Naive thymus-derived CD4-positive, alpha-beta T cell (primary cell): ENCODE measurements at regions not wholly inside any gene's neighbourhood (a gene's known extent, or its start where the extent isn't known, plus 50 kb on each side); places are given as distances from the start of the nearest gene placed in this dataset.

Source experiments
- ATAC-seq: fragments of 150-1000 bp; cut with Tn5 transposase; 2 replicates; pipeline ENCODE4 v1.10.0; 2021; ENCODE audit warnings: mild to moderate bottlenecking, moderate library complexity
- CTCF ChIA-PET: fragments of 350-600 bp; sonication (Branson Sonifier 250); formaldehyde crosslinking; loops from one replicate; lab custom pipeline; 2021; ENCODE audit warnings: antibody characterized with exemption; lab: Charles Lee
- POLR2A ChIA-PET: fragments of 350-600 bp; sonication (Branson Sonifier 250); formaldehyde crosslinking; loops from one replicate; lab custom pipeline; 2021; ENCODE audit warnings: antibody characterized with exemption, inconsistent platforms; lab: Charles Lee
- DNase-seq, 9 donors: peaks; one replicate each; pipeline versions ENCODE4 v3.0.0 to v3.0.0-alpha.2; 2020 to 2022; ENCODE audit warnings: mixed read lengths in 1 of 9
- H3K27ac ChIP-seq: one replicate; pipeline ENCODE4 v1.7.0; 2013; ENCODE audit warnings: mild to moderate bottlenecking, low read depth, low read length, moderate library complexity
- H3K27me3 ChIP-seq, 2 donors: one replicate each; pipeline ENCODE4 v1.7.0; 2013; ENCODE audit warnings: low read length in 2 of 2, mild to moderate bottlenecking in 2 of 2, moderate library complexity in 2 of 2; ENCODE audit not compliant: control insufficient read depth in 2 of 2, insufficient read depth in 2 of 2
- H3K36me3 ChIP-seq, 3 experiments: 1 replicate in 2 of 3; 2 replicates in 1 of 3; pipeline ENCODE4 v1.7.0; 2013; ENCODE audit warnings: low read length in 3 of 3, mild to moderate bottlenecking in 3 of 3, moderate library complexity in 1 of 3; ENCODE audit not compliant: insufficient read depth in 3 of 3, control insufficient read depth in 2 of 3
- H3K4me1 ChIP-seq, 2 donors: one replicate each; pipeline ENCODE4 v1.7.0; 2013; ENCODE audit warnings: low read length in 2 of 2, mild to moderate bottlenecking in 2 of 2, moderate library complexity in 1 of 2; ENCODE audit not compliant: control insufficient read depth in 2 of 2, insufficient read depth in 2 of 2
- H3K4me3 ChIP-seq: 2 replicates; pipeline ENCODE4 v1.7.0; 2013; ENCODE audit warnings: mild to moderate bottlenecking, low read length
- H3K9me3 ChIP-seq, 3 experiments: 1 replicate in 2 of 3; 2 replicates in 1 of 3; pipeline ENCODE4 v1.7.0; 2013; ENCODE audit warnings: low read length in 3 of 3; ENCODE audit not compliant: control insufficient read depth in 2 of 3
- H3K27ac Mint-ChIP-seq, 9 donors: one replicate each; pipeline ENCODE4 v1.8.0; 2020 to 2022; ENCODE audit warnings: mixed read lengths in 9 of 9, mild to moderate bottlenecking in 8 of 9, moderate library complexity in 5 of 9, inconsistent platforms in 2 of 9
- H3K27me3 Mint-ChIP-seq, 5 donors: one replicate each; pipeline ENCODE4 v1.8.0; 2021 to 2022; ENCODE audit warnings: mixed read lengths in 5 of 5, mild to moderate bottlenecking in 1 of 5
- H3K36me3 Mint-ChIP-seq, 5 donors: one replicate each; pipeline ENCODE4 v1.8.0; 2020 to 2022; ENCODE audit warnings: mixed read lengths in 5 of 5, mild to moderate bottlenecking in 3 of 5, inconsistent platforms in 1 of 5
- H3K4me1 Mint-ChIP-seq, 7 donors: one replicate each; pipeline ENCODE4 v1.8.0; 2020 to 2022; ENCODE audit warnings: mixed read lengths in 7 of 7, mild to moderate bottlenecking in 3 of 7, inconsistent platforms in 1 of 7
- H3K4me3 Mint-ChIP-seq, 10 donors: one replicate each; pipeline ENCODE4 v1.8.0; 2020 to 2022; ENCODE audit warnings: mild to moderate bottlenecking in 10 of 10, mixed read lengths in 10 of 10, moderate library complexity in 6 of 10, inconsistent platforms in 2 of 10
- H3K9me3 Mint-ChIP-seq, 11 donors: one replicate each; pipeline ENCODE4 v1.8.0; 2020 to 2022; ENCODE audit warnings: mixed read lengths in 11 of 11, mild to moderate bottlenecking in 4 of 11, inconsistent platforms in 1 of 11, moderate library complexity in 1 of 11
- intact Hi-C, 2 donors: fragments of 100-400 bp; cut with micrococcal nuclease; formaldehyde crosslinking; loops; one replicate each; pipeline ENCODE4 v1.15.1; 2023

GRCh38 chr18:64311859-64312258 is 163.0 kb upstream of the LINC00305 start:
- intact Hi-C loops, result no loop called here

DNA sequence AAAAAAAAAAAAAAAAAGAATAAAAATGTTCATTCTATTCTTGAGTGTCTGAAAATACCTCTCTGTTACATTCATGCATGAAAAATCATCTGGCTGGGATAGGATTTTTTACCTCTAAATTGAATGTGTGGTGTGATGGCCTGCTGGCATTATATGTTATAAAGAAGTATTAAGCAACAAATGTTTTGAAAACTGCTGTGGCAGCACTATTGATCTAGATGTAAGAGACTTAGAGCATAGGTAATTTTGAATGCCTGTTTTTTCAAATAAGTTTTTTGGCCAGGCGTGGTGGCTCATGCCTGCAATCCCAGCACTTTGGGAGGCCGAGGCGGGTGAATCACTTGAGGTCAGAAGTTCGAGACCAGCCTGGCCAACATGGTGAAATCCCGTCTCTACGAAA is 147.0 kb upstream of the LINC00305 start:
- Mint-ChIP-seq H3K27ac (no peak overlapping the region), H3K27me3 (no peaks in the 10 kb centered on the region), H3K4me3 (no peak overlapping the region), H3K36me3 (no peaks in the 10 kb centered on the region), H3K9me3 (peaks cover 0 to 5% (median 0%) of the 10 kb centered on the region in 11 donors), H3K4me1 (no peaks in the 10 kb centered on the region)
- CTCF ChIA-PET, result no interaction called here
- intact Hi-C loops, result no loop called here
- no peak for ATAC-seq
- POLR2A ChIA-PET, result no interaction called here
- H3K36me3 ChIP-seq, result no peaks in the 10 kb centered on the region
- no peak for DNase-seq
- no peaks in the 10 kb centered on the region for H3K4me1 ChIP-seq
- no peak overlapping the region for H3K4me3 ChIP-seq
- H3K9me3 ChIP-seq, result no peaks in the 10 kb centered on the region
- no peaks in the 10 kb centered on the region for H3K27me3 ChIP-seq
- H3K27ac ChIP-seq, result no peak overlapping the region

More at GRCh38 chr18:64311859-64312258, 163.0 kb upstream of the LINC00305 start:
- Mint-ChIP-seq H3K4me3 (no peak overlapping the region), H3K27me3 (no peaks in the 10 kb centered on the region), H3K36me3 (no peaks in the 10 kb centered on the region), H3K4me1 (no peaks in the 10 kb centered on the region), H3K9me3 (peaks cover 0 to 16% (median 4%) of the 10 kb centered on the region in 11 donors), H3K27ac (no peak overlapping the region)
- no peak for DNase-seq
- Histone ChIP-seq H3K4me1 (no peaks in the 10 kb centered on the region), H3K9me3 (no peaks in the 10 kb centered on the region), H3K27ac (no peak overlapping the region), H3K4me3 (no peak overlapping the region), H3K36me3 (no peaks in the 10 kb centered on the region), H3K27me3 (no peaks in the 10 kb centered on the region)
- ChIA-PET POLR2A (no interaction called here), CTCF (no interaction called here)
- ATAC-seq, result no peak

DNA sequence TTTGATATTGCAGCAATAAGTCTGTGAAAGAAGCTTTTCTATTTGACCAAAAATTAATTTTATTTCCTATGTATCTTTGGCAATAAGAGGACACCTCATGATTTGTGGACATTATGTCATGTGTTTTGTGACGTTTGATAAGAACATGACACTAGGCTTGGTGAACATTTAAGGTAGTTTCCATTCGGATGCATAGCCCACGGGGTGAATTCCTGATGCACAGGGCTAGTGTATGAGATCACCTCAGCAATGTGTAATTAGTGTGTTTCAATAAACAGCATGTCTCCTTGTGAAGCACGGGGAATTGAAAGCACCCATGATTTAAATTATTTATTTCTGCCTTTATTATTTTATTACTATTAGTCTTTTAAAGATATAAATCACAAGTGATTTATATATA is 146.1 kb upstream of the LINC00305 start:
- no peak for ATAC-seq
- no peaks in the 10 kb centered on the region for H3K36me3 ChIP-seq
- no peaks in the 10 kb centered on the region for H3K27me3 ChIP-seq
- H3K9me3 ChIP-seq, result no peaks in the 10 kb centered on the region
- no peaks in the 10 kb centered on the region for H3K4me1 ChIP-seq
- no peak overlapping the region for H3K27ac ChIP-seq
- H3K4me1 Mint-ChIP-seq, result no peaks in the 10 kb centered on the region
- intact Hi-C loops, result no loop called here
- ChIA-PET CTCF (no interaction called here), POLR2A (no interaction called here)
- H3K9me3 Mint-ChIP-seq, result peaks cover 0 to 5% (median 0%) of the 10 kb centered on the region in 11 donors
- H3K36me3 Mint-ChIP-seq, result no peaks in the 10 kb centered on the region
- no peak overlapping the region for H3K27ac Mint-ChIP-seq
- no peak for DNase-seq
- no peak overlapping the region for H3K4me3 ChIP-seq
- H3K27me3 Mint-ChIP-seq, result no peaks in the 10 kb centered on the region
- H3K4me3 Mint-ChIP-seq, result no peak overlapping the region

- ChIA-PET CTCF (interaction anchor here (0.6 to 0.8 kb wide), 2 partner anchors 39 to 598 kb away, joined by 3 to 5 read pairs; no protein-coding TSS in a partner anchor), POLR2A (no interaction called here)
- DNase-seq (no peak), ATAC-seq (no peak)
- H3K27ac ChIP-seq, result no peak overlapping the region
- no peak overlapping the region for H3K4me3 ChIP-seq
- Mint-ChIP-seq H3K9me3 (peaks cover 0 to 5% (median under 1%) of the 10 kb centered on the region in 11 donors), H3K4me1 (no peaks in the 10 kb centered on the region), H3K27ac (no peak overlapping the region), H3K27me3 (no peaks in the 10 kb centered on the region), H3K36me3 (no peaks in the 10 kb centered on the region), H3K4me3 (no peak overlapping the region)
- no peaks in the 10 kb centered on the region for H3K27me3 ChIP-seq
- no peaks in the 10 kb centered on the region for H3K36me3 ChIP-seq
- no peaks in the 10 kb centered on the region for H3K4me1 ChIP-seq
- H3K9me3 ChIP-seq, result no peaks in the 10 kb centered on the region
- intact Hi-C loops, result no loop called here
Measured at GRCh38 chr18:64288432-64288831, 139.5 kb upstream of the LINC00305 start.

DNA sequence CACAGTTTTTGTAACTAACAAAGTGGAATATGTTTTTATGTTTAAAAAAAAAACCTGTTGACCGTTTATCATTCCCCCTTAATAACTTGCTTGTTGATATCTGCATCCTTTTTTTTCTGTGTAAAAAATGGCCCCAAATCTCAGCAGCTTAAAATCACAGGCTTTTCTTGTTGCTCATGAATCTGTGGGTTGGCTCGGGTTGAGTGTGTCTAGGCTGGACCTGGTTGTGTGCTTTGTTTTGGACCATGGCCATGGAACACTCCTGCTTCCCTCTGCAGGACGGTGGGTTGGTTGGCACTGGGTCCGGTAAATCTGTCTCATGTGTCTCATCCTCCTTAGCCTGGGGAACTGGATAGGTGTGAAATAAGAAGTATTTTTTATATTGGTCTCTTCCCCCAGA is 139.0 kb upstream of the LINC00305 start:
- no peaks in the 10 kb centered on the region for H3K9me3 ChIP-seq
- no peaks in the 10 kb centered on the region for H3K36me3 ChIP-seq
- intact Hi-C loops, result no loop called here
- ChIA-PET CTCF (interaction anchor here (0.6 to 0.8 kb wide), 2 partner anchors 39 to 597 kb away, joined by 3 to 5 read pairs; no protein-coding TSS in a partner anchor), POLR2A (no interaction called here)
- H3K9me3 Mint-ChIP-seq, result peaks cover 0 to 10% (median 3%) of the 10 kb centered on the region in 11 donors
- ATAC-seq (no peak), DNase-seq (no peak)
- no peaks in the 10 kb centered on the region for H3K4me1 ChIP-seq
- H3K27ac Mint-ChIP-seq, result no peak overlapping the region
- no peaks in the 10 kb centered on the region for H3K27me3 ChIP-seq
- no peaks in the 10 kb centered on the region for H3K36me3 Mint-ChIP-seq
- no peaks in the 10 kb centered on the region for H3K4me1 Mint-ChIP-seq
- H3K27ac ChIP-seq, result no peak overlapping the region
- no peak overlapping the region for H3K4me3 Mint-ChIP-seq
- H3K27me3 Mint-ChIP-seq, result no peaks in the 10 kb centered on the region
- H3K4me3 ChIP-seq, result no peak overlapping the region

DNA sequence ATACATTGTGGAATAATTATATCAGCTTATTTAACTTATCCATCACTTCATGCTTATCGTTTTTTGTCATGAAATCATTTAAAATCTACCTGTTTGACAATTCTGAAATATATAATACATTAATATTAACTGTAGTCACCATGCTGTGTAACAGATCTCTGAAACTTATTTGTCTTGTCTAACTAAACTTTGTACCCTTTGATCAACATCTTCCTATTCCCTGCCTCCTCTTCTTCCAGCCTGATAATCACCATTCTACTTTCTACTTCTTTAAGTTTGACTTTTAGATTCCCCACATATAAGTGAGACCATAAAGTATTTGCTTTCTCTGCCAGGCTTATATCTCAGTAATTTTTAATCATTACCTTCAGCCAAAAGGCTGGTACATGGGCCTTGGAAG is 134.2 kb upstream of the LINC00305 start:
- Mint-ChIP-seq H3K4me1 (no peaks in the 10 kb centered on the region), H3K27ac (no peak overlapping the region), H3K9me3 (peaks cover 0 to 16% (median 5%) of the 10 kb centered on the region in 11 donors), H3K4me3 (no peak overlapping the region), H3K27me3 (no peaks in the 10 kb centered on the region), H3K36me3 (no peaks in the 10 kb centered on the region)
- ChIA-PET CTCF (no interaction called here), POLR2A (no interaction called here)
- DNase-seq, result no peak
- intact Hi-C loops, result no loop called here
- H3K9me3 ChIP-seq, result no peaks in the 10 kb centered on the region
- no peaks in the 10 kb centered on the region for H3K4me1 ChIP-seq
- H3K36me3 ChIP-seq, result no peaks in the 10 kb centered on the region
- no peak overlapping the region for H3K27ac ChIP-seq
- no peak overlapping the region for H3K4me3 ChIP-seq
- no peak for ATAC-seq
- H3K27me3 ChIP-seq, result no peaks in the 10 kb centered on the region

DNA sequence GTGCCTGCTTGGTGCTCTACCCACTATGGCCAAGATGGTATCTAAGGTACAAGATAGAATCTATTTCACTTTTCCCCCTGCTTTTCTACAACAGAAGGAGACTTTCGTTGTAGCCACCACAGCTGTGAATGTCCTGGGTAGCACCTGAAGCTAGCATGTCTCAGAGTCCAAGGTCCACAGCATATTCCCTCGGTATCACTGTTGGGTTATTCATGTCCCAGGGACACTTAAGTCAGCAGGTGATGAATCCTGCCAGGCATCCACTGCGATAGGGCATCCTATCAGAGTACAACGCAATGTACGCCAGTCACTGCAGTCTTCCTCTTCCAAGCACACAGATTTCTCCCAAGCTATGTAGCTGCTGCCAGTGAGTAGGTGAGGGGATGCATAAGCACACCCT is 129.1 kb upstream of the LINC00305 start:
- intact Hi-C loops, result no loop called here
- Histone ChIP-seq H3K4me1 (no peaks in the 10 kb centered on the region), H3K4me3 (no peak overlapping the region), H3K27ac (no peak overlapping the region), H3K9me3 (no peaks in the 10 kb centered on the region), H3K27me3 (no peaks in the 10 kb centered on the region), H3K36me3 (no peaks in the 10 kb centered on the region)
- Mint-ChIP-seq H3K27ac (no peak overlapping the region), H3K27me3 (no peaks in the 10 kb centered on the region), H3K9me3 (peaks cover 0 to 24% (median 10%) of the 10 kb centered on the region in 11 donors), H3K4me3 (no peak overlapping the region), H3K36me3 (no peaks in the 10 kb centered on the region), H3K4me1 (no peaks in the 10 kb centered on the region)
- no peak for ATAC-seq
- no peak for DNase-seq
- POLR2A ChIA-PET, result no interaction called here
- CTCF ChIA-PET, result no interaction called here
